Tibial artery (tissue), 4 donors: ENCODE measurements at regions not wholly inside any gene's neighbourhood (a gene's known extent, or its start where the extent isn't known, plus 50 kb on each side); places are given as distances from the start of the nearest gene placed in this dataset.

Source experiments
- DNase-seq, 2 donors: peaks; one replicate each; pipeline ENCODE4 v3.0.0-alpha.2; 2019
- H3K27ac ChIP-seq, 2 donors: fragments of 200-600 bp; sonication (generic) in 1 of 2; 1 replicate in 1 of 2; 2 replicates in 1 of 2; pipeline ENCODE4 v1.5.1; 2018 to 2019; ENCODE audit warnings: mild to moderate bottlenecking in 1 of 2
- H3K27me3 ChIP-seq, 2 donors: fragments of 200-600 bp; sonication (generic) in 1 of 2; one replicate each; pipeline versions ENCODE4 v1.5.1 to v1.6.0; 2016 to 2019
- H3K36me3 ChIP-seq, 3 donors: fragments of 200-600 bp; sonication (generic) in 2 of 3; one replicate each; pipeline ENCODE4 v1.5.1; 2016 to 2019; ENCODE audit warnings: mild to moderate bottlenecking in 2 of 3
- H3K4me1 ChIP-seq, 4 donors: fragments of 200-600 bp; sonication (generic) in 2 of 4; 1 replicate in 3 of 4; 2 replicates in 1 of 4; pipeline ENCODE4 v1.5.1; 2016 to 2019
- H3K4me3 ChIP-seq, 2 donors: fragments of 200-600 bp; sonication (generic) in 1 of 2; 1 replicate in 1 of 2; 2 replicates in 1 of 2; pipeline ENCODE4 v1.5.1; 2018 to 2019; ENCODE audit warnings: mild to moderate bottlenecking in 2 of 2
- H3K9me3 ChIP-seq, 3 donors: fragments of 200-600 bp; sonication (generic) in 1 of 3; one replicate each; pipeline ENCODE4 v1.5.1; 2016 to 2019
- CTCF ChIP-seq, 2 experiments: fragments of 200-600 bp in 1 of 2; fragments of 450-650 bp in 1 of 2; IDR thresholded peaks; one replicate each; pipeline ENCODE4 v1.5.1; 2017 to 2019; ENCODE audit warnings: antibody characterized with exemption in 2 of 2, mild to moderate bottlenecking in 1 of 2, moderate library complexity in 1 of 2
- intact Hi-C: fragments of 100-400 bp; cut with DNase I; formaldehyde crosslinking; loops from one replicate; pipeline ENCODE4 v1.15.0; 2023; ENCODE audit warnings: low total_unique reads

- intact Hi-C loops = no loop called here
- no peak overlapping the region for H3K4me3 ChIP-seq
These were observed 218.6 kb downstream of the MANEA start for GRCh38 chr6:95795927-95796326.

GRCh38 chr6:95797054-95797453, 218.7 kb upstream of the FUT9 start:
- Histone ChIP-seq H3K36me3 (no peaks in the 10 kb centered on the region), H3K4me3 (no peak overlapping the region), H3K9me3 (no peaks in the 10 kb centered on the region), H3K27ac (no peak overlapping the region), H3K4me1 (no peaks in the 10 kb centered on the region), H3K27me3 (no peaks in the 10 kb centered on the region)
- intact Hi-C loops = no loop called here
- TF ChIP-seq CTCF (IDR thresholded peaks at IDR 0.05) = no peak
- no peak for DNase-seq

More at GRCh38 chr6:95795927-95796326, 218.6 kb downstream of the MANEA start:
- Histone ChIP-seq H3K27ac (no peak overlapping the region), H3K36me3 (no peaks in the 10 kb centered on the region), H3K9me3 (no peaks in the 10 kb centered on the region), H3K4me1 (no peaks in the 10 kb centered on the region), H3K27me3 (no peaks in the 10 kb centered on the region)
- TF ChIP-seq CTCF (IDR thresholded peaks at IDR 0.05) = no peak
- no peak for DNase-seq

GRCh38 chr6:95802978-95803377, 212.8 kb upstream of the FUT9 start:
- Histone ChIP-seq H3K9me3 (no peaks in the 10 kb centered on the region), H3K36me3 (no peaks in the 10 kb centered on the region), H3K4me3 (no peak overlapping the region), H3K4me1 (no peaks in the 10 kb centered on the region), H3K27me3 (no peaks in the 10 kb centered on the region), H3K27ac (no peak overlapping the region)
- no peak for DNase-seq
- no peak for TF ChIP-seq CTCF (IDR thresholded peaks at IDR 0.05)
- intact Hi-C loops = no loop called here

- TF ChIP-seq CTCF (IDR thresholded peaks at IDR 0.05) = no peak
- DNase-seq = no peak
- intact Hi-C loops = no loop called here
- Histone ChIP-seq H3K27ac (no peak overlapping the region), H3K27me3 (no peaks in the 10 kb centered on the region), H3K4me3 (no peak overlapping the region), H3K36me3 (no peaks in the 10 kb centered on the region), H3K9me3 (no peaks in the 10 kb centered on the region), H3K4me1 (no peaks in the 10 kb centered on the region)
These were observed 211.9 kb upstream of the FUT9 start for GRCh38 chr6:95803889-95804288.

- Histone ChIP-seq H3K27me3 (no peaks in the 10 kb centered on the region), H3K9me3 (no peaks in the 10 kb centered on the region), H3K4me3 (no peak overlapping the region), H3K4me1 (no peaks in the 10 kb centered on the region), H3K27ac (no peak overlapping the region), H3K36me3 (no peaks in the 10 kb centered on the region)
- no peak for DNase-seq
- intact Hi-C loops = no loop called here
- no peak for TF ChIP-seq CTCF (IDR thresholded peaks at IDR 0.05)
These were observed 210.8 kb upstream of the FUT9 start for GRCh38 chr6:95804847-95805541.

- no peak for TF ChIP-seq CTCF (IDR thresholded peaks at IDR 0.05)
- Histone ChIP-seq H3K27ac (no peak overlapping the region), H3K4me3 (no peak overlapping the region), H3K27me3 (no peaks in the 10 kb centered on the region), H3K9me3 (no peaks in the 10 kb centered on the region), H3K36me3 (no peaks in the 10 kb centered on the region), H3K4me1 (no peaks in the 10 kb centered on the region)
- DNase-seq = no peak
- intact Hi-C loops = no loop called here
These were observed 210.1 kb upstream of the FUT9 start for GRCh38 chr6:95805699-95806098.
